Naive thymus-derived CD4-positive, alpha-beta T cell (primary cell): ENCODE measurements at regions not wholly inside any gene's neighbourhood (a gene's known extent, or its start where the extent isn't known, plus 50 kb on each side); places are given as distances from the start of the nearest gene placed in this dataset.

Source experiments
- ATAC-seq: fragments of 150-1000 bp; cut with Tn5 transposase; 2 replicates; pipeline ENCODE4 v1.10.0; 2021; ENCODE audit warnings: mild to moderate bottlenecking, moderate library complexity
- CTCF ChIA-PET: fragments of 350-600 bp; sonication (Branson Sonifier 250); formaldehyde crosslinking; loops from one replicate; lab custom pipeline; 2021; ENCODE audit warnings: antibody characterized with exemption; lab: Charles Lee
- POLR2A ChIA-PET: fragments of 350-600 bp; sonication (Branson Sonifier 250); formaldehyde crosslinking; loops from one replicate; lab custom pipeline; 2021; ENCODE audit warnings: antibody characterized with exemption, inconsistent platforms; lab: Charles Lee
- DNase-seq, 9 donors: peaks; one replicate each; pipeline versions ENCODE4 v3.0.0 to v3.0.0-alpha.2; 2020 to 2022; ENCODE audit warnings: mixed read lengths in 1 of 9
- H3K27ac ChIP-seq: one replicate; pipeline ENCODE4 v1.7.0; 2013; ENCODE audit warnings: mild to moderate bottlenecking, low read depth, low read length, moderate library complexity
- H3K27me3 ChIP-seq, 2 donors: one replicate each; pipeline ENCODE4 v1.7.0; 2013; ENCODE audit warnings: low read length in 2 of 2, mild to moderate bottlenecking in 2 of 2, moderate library complexity in 2 of 2; ENCODE audit not compliant: control insufficient read depth in 2 of 2, insufficient read depth in 2 of 2
- H3K36me3 ChIP-seq, 3 experiments: 1 replicate in 2 of 3; 2 replicates in 1 of 3; pipeline ENCODE4 v1.7.0; 2013; ENCODE audit warnings: low read length in 3 of 3, mild to moderate bottlenecking in 3 of 3, moderate library complexity in 1 of 3; ENCODE audit not compliant: insufficient read depth in 3 of 3, control insufficient read depth in 2 of 3
- H3K4me1 ChIP-seq, 2 donors: one replicate each; pipeline ENCODE4 v1.7.0; 2013; ENCODE audit warnings: low read length in 2 of 2, mild to moderate bottlenecking in 2 of 2, moderate library complexity in 1 of 2; ENCODE audit not compliant: control insufficient read depth in 2 of 2, insufficient read depth in 2 of 2
- H3K4me3 ChIP-seq: 2 replicates; pipeline ENCODE4 v1.7.0; 2013; ENCODE audit warnings: mild to moderate bottlenecking, low read length
- H3K9me3 ChIP-seq, 3 experiments: 1 replicate in 2 of 3; 2 replicates in 1 of 3; pipeline ENCODE4 v1.7.0; 2013; ENCODE audit warnings: low read length in 3 of 3; ENCODE audit not compliant: control insufficient read depth in 2 of 3
- H3K27ac Mint-ChIP-seq, 9 donors: one replicate each; pipeline ENCODE4 v1.8.0; 2020 to 2022; ENCODE audit warnings: mixed read lengths in 9 of 9, mild to moderate bottlenecking in 8 of 9, moderate library complexity in 5 of 9, inconsistent platforms in 2 of 9
- H3K27me3 Mint-ChIP-seq, 5 donors: one replicate each; pipeline ENCODE4 v1.8.0; 2021 to 2022; ENCODE audit warnings: mixed read lengths in 5 of 5, mild to moderate bottlenecking in 1 of 5
- H3K36me3 Mint-ChIP-seq, 5 donors: one replicate each; pipeline ENCODE4 v1.8.0; 2020 to 2022; ENCODE audit warnings: mixed read lengths in 5 of 5, mild to moderate bottlenecking in 3 of 5, inconsistent platforms in 1 of 5
- H3K4me1 Mint-ChIP-seq, 7 donors: one replicate each; pipeline ENCODE4 v1.8.0; 2020 to 2022; ENCODE audit warnings: mixed read lengths in 7 of 7, mild to moderate bottlenecking in 3 of 7, inconsistent platforms in 1 of 7
- H3K4me3 Mint-ChIP-seq, 10 donors: one replicate each; pipeline ENCODE4 v1.8.0; 2020 to 2022; ENCODE audit warnings: mild to moderate bottlenecking in 10 of 10, mixed read lengths in 10 of 10, moderate library complexity in 6 of 10, inconsistent platforms in 2 of 10
- H3K9me3 Mint-ChIP-seq, 11 donors: one replicate each; pipeline ENCODE4 v1.8.0; 2020 to 2022; ENCODE audit warnings: mixed read lengths in 11 of 11, mild to moderate bottlenecking in 4 of 11, inconsistent platforms in 1 of 11, moderate library complexity in 1 of 11
- intact Hi-C, 2 donors: fragments of 100-400 bp; cut with micrococcal nuclease; formaldehyde crosslinking; loops; one replicate each; pipeline ENCODE4 v1.15.1; 2023

DNA sequence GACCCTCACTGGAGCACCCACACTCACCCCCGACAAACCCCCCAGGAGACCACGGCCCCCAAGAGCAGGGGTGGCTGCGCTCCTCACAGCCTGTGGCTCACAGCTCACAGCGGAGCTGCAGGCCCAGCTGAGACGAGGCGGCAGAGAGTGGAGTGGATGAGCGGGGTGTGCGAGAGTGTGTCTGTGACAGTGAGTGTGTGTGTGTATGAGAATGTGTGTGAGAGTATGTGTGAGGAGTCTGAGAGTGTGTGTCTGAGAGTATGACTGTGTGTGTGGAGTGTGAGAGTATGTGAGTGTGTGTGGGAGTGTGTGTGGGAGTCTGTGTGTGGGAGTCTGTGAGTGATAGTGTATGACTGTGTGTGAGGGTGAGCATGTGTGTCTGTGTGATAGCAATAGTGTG is 55.3 kb upstream of the ID2 start:
- Mint-ChIP-seq H3K27ac (no peak overlapping the region), H3K4me1 (peaks cover 0 to 7% (median 3%) of the 10 kb centered on the region in 7 donors), H3K4me3 (no peak overlapping the region), H3K27me3 (peaks cover 0 to 5% (median 0%) of the 10 kb centered on the region in 5 donors), H3K36me3 (no peaks in the 10 kb centered on the region), H3K9me3 (peaks cover 0 to 3% (median 0%) of the 10 kb centered on the region in 11 donors)
- Histone ChIP-seq H3K36me3 (no peaks in the 10 kb centered on the region), H3K9me3 (no peaks in the 10 kb centered on the region), H3K27ac (no peak overlapping the region), H3K4me3 (no peak overlapping the region), H3K27me3 (no peaks in the 10 kb centered on the region), H3K4me1 (no peaks in the 10 kb centered on the region)
- intact Hi-C loops = loop anchor here in 1 of 2 donors (2.0 kb wide), 1 partner anchor 58 kb away; no protein-coding TSS in a partner anchor
- ChIA-PET CTCF (no interaction called here), POLR2A (no interaction called here)
- DNase-seq (no peak), ATAC-seq (no peak)

DNA sequence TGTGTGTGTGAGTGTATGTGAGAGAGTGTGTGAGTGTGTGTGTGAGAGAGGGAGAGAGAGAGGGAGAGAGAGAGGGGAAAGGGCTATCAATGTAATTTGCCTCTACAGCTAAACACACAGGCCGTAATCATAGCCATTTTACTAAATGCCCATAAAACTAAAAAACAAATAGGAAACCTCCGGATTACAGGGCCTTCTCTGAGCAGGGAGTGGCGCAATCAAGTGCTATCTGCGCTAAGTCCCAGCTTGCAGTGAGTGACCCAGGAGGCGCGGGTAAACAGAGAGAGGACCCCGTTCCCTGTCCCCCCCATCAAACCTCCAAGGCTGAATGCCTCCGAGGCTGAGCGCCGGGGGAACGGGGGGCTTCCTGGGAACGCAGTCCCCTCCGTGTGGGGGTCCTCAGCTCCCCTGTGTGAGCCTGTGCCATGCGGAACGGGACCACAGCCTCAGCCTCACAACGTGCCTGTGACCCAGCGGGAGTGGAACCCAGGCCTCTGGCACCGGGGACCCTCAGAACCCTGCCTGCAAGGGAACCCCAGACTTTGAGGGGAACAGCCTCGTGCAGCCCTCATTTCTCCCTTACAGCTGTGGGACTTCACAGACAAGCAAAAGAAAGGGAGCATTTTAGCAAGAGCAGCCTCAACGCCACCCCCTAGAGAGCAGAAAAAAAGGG is 54.7 kb upstream of the ID2 start:
- intact Hi-C loops = loop anchor here (1.0 to 2.0 kb wide), 2 partner anchors 36 to 58 kb away; no protein-coding TSS in a partner anchor
- H3K36me3 Mint-ChIP-seq = no peaks in the 10 kb centered on the region
- H3K4me1 ChIP-seq = no peaks in the 10 kb centered on the region

DNA sequence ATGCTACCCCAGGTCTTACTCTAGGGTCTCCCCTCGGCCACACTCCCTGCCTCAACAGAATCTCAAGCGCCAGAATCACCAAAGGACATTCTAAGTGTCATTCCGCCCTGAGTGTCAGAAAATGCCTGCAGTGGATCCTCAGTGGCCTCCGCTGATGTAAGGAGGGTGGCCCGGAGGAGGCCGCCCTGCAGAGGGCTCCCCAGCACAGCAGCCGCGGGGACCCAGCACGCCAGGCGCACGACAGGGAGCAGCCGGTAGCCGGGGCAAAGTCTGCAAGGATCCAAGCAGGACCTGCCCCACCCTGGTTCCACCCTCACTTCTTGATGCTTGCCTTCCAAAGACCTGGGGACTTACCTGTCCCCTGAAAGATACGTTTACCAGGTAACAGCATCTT is 54.2 kb upstream of the ID2 start:
- Mint-ChIP-seq H3K27ac (no peak overlapping the region), H3K4me3 (no peak overlapping the region), H3K27me3 (peaks cover 0 to 5% (median 0%) of the 10 kb centered on the region in 5 donors), H3K4me1 (peaks cover 0 to 10% (median 5%) of the 10 kb centered on the region in 7 donors), H3K9me3 (peaks cover 0 to 3% (median 0%) of the 10 kb centered on the region in 11 donors), H3K36me3 (no peaks in the 10 kb centered on the region)
- no peak overlapping the region for H3K27ac ChIP-seq
- ChIA-PET CTCF (no interaction called here), POLR2A (no interaction called here)
- DNase-seq = no peak
- no peak overlapping the region for H3K4me3 ChIP-seq
- H3K36me3 ChIP-seq = no peaks in the 10 kb centered on the region
- H3K4me1 ChIP-seq = no peaks in the 10 kb centered on the region
- H3K9me3 ChIP-seq = no peaks in the 10 kb centered on the region
- no peaks in the 10 kb centered on the region for H3K27me3 ChIP-seq
- intact Hi-C loops = loop anchor here (1.0 to 2.0 kb wide), 2 partner anchors 36 to 57 kb away; no protein-coding TSS in a partner anchor
- ATAC-seq = peak; percentile 25

More for the DNA sequence above, 54.7 kb upstream of the ID2 start:
- no peak overlapping the region for H3K4me3 Mint-ChIP-seq
- no peaks in the 10 kb centered on the region for H3K9me3 ChIP-seq
- ATAC-seq (no peak), DNase-seq (no peak)
- ChIA-PET POLR2A (no interaction called here), CTCF (no interaction called here)
- H3K9me3 Mint-ChIP-seq = peaks cover 0 to 3% (median 0%) of the 10 kb centered on the region in 11 donors
- H3K4me3 ChIP-seq = no peak overlapping the region
- H3K27me3 ChIP-seq = no peaks in the 10 kb centered on the region
- peaks cover 0 to 10% (median 5%) of the 10 kb centered on the region in 7 donors for H3K4me1 Mint-ChIP-seq
- no peak overlapping the region for H3K27ac ChIP-seq
- H3K36me3 ChIP-seq = no peaks in the 10 kb centered on the region
- H3K27me3 Mint-ChIP-seq = peaks cover 0 to 5% (median 0%) of the 10 kb centered on the region in 5 donors
- no peak overlapping the region for H3K27ac Mint-ChIP-seq

DNA sequence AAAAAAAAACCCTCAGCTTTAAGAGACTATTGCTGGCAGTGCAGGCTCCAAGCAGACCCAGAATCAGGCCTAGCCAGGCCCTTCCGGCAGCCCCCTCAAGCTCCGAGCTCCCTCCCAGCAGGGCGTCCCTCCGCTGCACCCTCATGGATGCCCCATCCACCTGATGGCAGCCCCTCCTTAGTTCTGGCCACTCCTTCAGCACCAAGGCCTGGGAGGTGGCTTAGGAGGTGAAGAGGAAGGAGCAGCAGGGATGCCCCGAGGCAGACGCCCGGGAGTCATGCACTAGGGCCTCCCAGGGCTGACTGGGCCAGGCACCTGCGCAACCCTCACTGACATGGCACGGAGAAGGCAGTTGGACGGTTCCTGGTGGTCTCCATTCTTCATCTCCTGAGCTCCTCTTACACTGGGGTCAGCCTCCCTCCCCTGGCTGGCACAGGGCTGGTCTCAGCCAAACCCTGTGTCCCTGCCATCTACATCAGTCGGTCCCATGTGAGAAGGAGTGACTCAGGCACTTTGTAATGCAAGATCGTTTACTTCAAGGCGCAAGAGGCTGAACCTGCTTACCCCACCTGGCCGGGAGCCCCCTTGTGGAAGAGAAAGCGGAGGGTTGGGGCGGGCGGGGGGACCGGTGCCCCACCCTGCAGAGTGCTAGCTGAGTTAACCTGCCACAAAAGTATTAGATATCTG is 53.5 kb upstream of the ID2 start:
- Mint-ChIP-seq H3K9me3 (peaks cover 0 to 3% (median 0%) of the 10 kb centered on the region in 11 donors), H3K27ac (no peak overlapping the region), H3K27me3 (no peaks in the 10 kb centered on the region), H3K4me3 (no peak overlapping the region), H3K4me1 (peaks cover 0 to 10% (median 5%) of the 10 kb centered on the region in 7 donors), H3K36me3 (no peaks in the 10 kb centered on the region)
- POLR2A ChIA-PET = no interaction called here
- DNase-seq (no peak), ATAC-seq (no peak)
- intact Hi-C loops = no loop called here
- Histone ChIP-seq H3K36me3 (no peaks in the 10 kb centered on the region), H3K4me3 (no peak overlapping the region), H3K4me1 (no peaks in the 10 kb centered on the region), H3K27me3 (no peaks in the 10 kb centered on the region), H3K27ac (no peak overlapping the region), H3K9me3 (no peaks in the 10 kb centered on the region)
- CTCF ChIA-PET = no interaction called here

DNA sequence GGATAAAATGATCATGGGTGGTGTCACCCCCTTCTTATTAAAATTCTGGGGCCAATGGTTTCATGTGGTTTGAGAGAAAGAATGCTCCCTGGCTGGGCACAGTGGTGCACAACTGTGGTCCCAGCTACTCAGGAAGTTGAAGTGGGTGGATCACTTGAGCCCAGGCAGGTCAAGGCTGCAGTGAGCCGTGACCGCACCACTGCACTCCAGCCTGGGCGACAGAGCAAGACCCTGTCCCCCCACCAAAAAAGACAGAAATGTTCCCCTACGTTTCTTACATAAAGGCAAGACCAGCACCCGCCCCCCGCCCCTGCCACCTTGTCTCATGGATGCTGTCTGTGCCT is 53.0 kb upstream of the ID2 start:
- POLR2A ChIA-PET = no interaction called here
- H3K9me3 Mint-ChIP-seq = peaks cover 0 to 3% (median 0%) of the 10 kb centered on the region in 11 donors
- intact Hi-C loops = no loop called here
- Histone ChIP-seq H3K36me3 (no peaks in the 10 kb centered on the region), H3K27ac (no peak overlapping the region), H3K4me3 (no peak overlapping the region), H3K9me3 (no peaks in the 10 kb centered on the region), H3K27me3 (no peaks in the 10 kb centered on the region), H3K4me1 (no peaks in the 10 kb centered on the region)
- ATAC-seq = no peak
- no peak overlapping the region for H3K4me3 Mint-ChIP-seq
- H3K36me3 Mint-ChIP-seq = no peaks in the 10 kb centered on the region
- CTCF ChIA-PET = no interaction called here
- no peak for DNase-seq
- no peak overlapping the region for H3K27ac Mint-ChIP-seq
- H3K4me1 Mint-ChIP-seq = peaks cover 0 to 10% (median 5%) of the 10 kb centered on the region in 7 donors
- no peaks in the 10 kb centered on the region for H3K27me3 Mint-ChIP-seq

DNA sequence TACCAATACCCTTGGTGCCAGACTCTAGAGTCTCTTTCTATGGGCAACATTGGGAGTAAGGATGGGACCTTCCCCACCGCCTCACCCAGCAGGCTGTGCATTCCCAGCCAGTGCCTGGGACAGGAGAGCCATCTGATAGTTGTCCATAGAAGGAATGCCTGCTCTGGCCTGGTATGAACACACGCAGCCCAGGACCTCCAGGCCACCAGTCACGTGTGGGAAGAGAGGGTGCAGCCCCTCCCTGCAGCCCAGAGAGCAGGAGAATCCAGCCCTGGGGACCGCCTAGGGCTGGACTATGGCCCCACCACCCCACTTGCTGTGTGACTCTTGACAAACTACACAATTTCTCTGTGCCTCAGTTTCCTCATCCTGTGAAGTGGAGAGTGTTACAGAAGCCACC is 52.5 kb upstream of the ID2 start:
- POLR2A ChIA-PET = no interaction called here
- no peak for DNase-seq
- H3K36me3 Mint-ChIP-seq = no peaks in the 10 kb centered on the region

More for the DNA sequence above, 52.5 kb upstream of the ID2 start:
- no peaks in the 10 kb centered on the region for H3K27me3 Mint-ChIP-seq
- no peak overlapping the region for H3K4me3 Mint-ChIP-seq
- peaks cover 0 to 3% (median 0%) of the 10 kb centered on the region in 11 donors for H3K9me3 Mint-ChIP-seq
- Histone ChIP-seq H3K27ac (no peak overlapping the region), H3K27me3 (no peaks in the 10 kb centered on the region), H3K9me3 (no peaks in the 10 kb centered on the region), H3K4me3 (no peak overlapping the region), H3K36me3 (no peaks in the 10 kb centered on the region), H3K4me1 (no peaks in the 10 kb centered on the region)
- H3K4me1 Mint-ChIP-seq = peaks cover 0 to 10% (median 5%) of the 10 kb centered on the region in 7 donors
- ATAC-seq = no peak
- H3K27ac Mint-ChIP-seq = peak overlapping the region in 1 of 9 donors; percentile 86
- intact Hi-C loops = no loop called here
- CTCF ChIA-PET = no interaction called here
